Activated naive CD4-positive, alpha-beta T cell (primary cell): ENCODE measurements at regions not wholly inside any gene's neighbourhood (a gene's known extent, or its start where the extent isn't known, plus 50 kb on each side); places are given as distances from the start of the nearest gene placed in this dataset.
"Not testable (repeated sequence)": the region's sequence is repeated elsewhere in the genome, so short reads cannot be mapped to it uniquely, and the experiment has no call there.

ENCODE experiments used
- DNase-seq, 4 experiments: peaks; one replicate each; lab custom pipeline; 2025; lab: John Stamatoyannopoulos, UW

DNA sequence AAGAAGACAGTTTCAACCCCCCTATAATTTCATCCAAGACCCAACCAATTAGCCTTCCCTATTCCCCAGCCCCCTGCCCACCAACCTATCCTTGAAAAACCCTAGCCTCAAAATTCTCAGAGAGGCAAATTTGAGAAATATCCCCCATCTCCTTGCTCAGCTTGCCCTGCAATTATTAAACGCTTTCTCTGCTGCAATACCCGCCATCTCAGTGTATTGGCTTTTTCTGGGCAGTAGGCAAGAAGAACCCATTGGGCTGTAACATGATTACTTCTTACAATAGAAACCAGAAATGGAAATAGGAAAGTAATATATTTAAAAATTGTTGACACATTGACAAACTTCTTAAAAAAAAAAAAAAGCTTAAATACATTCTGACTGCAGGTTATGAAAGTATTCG, 140.6 kb upstream of the CCDC150 start:
- DNase-seq, result no peak

DNA sequence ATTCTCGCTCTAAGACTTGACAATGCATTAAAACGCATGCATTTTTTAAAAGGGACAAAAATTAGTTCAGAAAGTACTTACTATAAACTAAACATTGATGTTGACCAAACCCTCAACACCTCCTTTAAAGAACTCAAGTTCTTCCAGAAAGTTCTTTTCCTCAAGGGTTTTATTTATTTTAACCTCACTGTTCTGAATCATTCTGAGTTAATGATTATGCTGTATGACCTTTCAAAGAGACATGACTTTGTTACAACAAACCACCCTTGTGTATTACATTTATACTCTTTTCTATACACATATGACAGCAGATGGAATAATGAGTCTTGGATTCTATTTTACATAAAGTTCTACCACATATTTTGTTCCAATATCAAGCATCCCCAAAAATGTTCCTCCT, 139.8 kb upstream of the CCDC150 start:
- DNase-seq, result no peak

DNA sequence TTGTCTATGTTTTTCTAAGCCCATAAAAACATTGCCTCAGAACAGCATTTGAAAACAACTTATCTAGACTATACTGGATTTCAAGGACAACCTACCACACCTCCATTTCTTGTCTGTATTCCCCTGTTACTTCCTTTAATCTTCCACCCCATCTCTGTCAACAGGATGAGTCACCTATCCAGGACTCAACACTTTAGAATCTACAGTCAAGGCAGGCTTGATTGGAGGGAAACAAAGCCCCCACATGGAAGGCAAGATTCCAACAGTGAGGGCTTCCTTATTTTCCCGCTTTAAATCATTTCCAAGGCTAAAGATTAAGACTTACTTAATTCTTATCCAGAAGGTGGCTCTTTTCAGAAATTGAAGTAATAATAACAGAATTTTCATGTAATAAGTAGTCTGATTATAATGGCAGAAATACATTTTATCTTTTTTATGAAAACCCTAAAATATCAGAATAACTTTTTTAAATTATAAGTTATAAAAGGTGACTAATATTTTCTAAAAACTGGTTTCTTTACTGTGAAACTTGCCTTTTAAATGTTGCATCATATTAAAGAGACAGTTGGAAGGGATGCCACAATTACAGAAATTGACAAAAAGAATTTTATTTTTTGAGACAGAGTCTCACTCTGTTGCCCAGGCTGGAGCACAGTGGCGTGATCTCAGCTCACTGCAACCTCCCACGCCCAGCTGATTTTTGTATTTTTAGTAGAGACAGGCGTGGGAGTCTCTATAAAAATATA, 138.7 kb upstream of the CCDC150 start:
- no peak for DNase-seq

DNA sequence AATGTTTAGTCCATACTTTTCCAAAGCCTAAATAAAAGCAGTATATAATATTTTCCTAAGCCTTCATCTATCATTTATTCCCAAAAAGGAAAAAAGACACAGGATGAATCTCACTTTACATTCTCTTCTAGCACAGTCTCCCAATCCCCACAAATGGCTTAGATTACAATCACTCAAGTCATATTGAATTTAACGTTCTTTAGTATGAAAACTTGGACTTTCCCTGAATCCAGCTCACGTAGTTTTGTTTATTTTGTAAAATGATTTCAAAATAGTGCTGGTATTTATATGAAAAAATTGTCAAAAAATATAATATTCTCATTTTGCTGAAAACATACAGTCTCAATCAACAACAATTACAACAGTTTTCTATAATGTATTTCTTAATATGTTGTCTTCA, 137.7 kb upstream of the CCDC150 start:
- DNase-seq, result no peak

DNA sequence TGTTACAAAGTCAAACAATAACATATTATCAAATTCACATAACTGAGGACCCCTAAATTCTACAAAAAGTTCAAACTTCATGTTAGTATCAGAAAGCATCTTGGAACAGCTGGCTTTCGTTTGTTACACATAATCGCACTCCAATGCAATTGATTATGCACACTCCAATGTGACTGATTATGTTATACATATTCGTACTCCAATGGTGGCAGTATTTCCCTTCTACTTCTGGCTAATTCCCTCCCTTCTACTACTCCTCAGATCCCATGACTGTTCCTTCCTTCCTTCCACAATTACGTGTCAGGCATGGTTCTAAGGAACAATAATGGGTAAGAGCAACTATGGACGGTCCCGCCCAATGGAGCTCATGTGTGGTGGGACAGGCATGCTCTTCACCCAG, 137.1 kb upstream of the CCDC150 start:
- DNase-seq, result no peak

DNA sequence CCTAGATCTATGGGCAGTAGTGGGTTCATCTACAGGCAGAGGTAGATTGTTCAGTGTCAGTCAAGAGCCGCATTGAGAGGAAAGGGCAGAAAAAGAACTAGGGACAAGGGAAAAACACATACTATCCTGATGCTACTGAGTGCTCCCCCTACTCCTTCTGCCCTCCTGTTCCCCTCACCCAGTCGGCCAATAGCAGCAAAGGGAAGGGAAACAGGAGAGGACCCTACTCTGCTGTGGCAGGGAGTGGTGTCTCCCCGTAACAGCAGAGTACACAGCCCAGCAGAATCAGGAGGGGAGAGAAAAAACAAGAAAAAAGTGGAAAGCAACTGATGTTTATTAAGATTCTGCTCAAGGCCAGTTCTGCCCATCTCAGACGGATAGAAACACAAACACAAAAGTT, 136.1 kb upstream of the CCDC150 start:
- no peak for DNase-seq

DNA sequence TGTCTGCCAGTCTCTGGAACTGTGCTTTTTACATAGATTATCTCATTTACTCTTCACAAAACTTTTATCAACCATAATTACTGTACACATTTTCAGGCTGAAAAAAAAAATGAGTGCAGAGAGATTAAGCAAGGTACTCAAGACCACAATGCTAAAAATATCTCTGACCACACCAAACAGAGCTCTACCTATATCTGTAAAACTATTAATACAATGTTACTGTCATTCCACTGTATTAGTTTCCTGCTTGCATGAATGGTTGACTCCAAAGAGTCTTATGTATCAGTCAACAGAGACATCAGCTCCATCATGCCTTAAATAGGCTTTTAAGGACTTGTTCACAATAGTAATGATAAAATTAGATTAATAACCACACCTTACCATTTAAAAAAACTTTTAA, 134.7 kb upstream of the CCDC150 start:
- DNase-seq, result no peak

DNA sequence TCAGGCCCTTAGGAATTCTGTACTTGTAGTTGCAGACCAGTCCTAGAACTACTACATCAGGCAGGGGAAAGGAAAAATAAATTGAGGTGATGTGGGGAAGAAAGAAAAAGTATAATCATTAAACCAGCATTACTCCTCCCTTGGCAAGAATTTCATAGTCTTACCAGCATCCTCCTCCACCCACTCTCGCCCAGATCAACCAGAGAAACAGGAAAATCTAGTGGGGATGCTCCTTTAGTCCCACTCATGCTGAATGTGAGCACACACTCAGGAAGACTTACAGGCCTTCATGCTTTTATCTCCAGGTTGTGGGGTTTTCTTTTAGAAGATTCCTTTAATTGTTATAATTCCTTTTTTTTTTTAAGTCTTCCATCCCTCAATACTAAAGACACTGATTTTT, 129.3 kb upstream of the CCDC150 start:
- DNase-seq, result no peak

DNA sequence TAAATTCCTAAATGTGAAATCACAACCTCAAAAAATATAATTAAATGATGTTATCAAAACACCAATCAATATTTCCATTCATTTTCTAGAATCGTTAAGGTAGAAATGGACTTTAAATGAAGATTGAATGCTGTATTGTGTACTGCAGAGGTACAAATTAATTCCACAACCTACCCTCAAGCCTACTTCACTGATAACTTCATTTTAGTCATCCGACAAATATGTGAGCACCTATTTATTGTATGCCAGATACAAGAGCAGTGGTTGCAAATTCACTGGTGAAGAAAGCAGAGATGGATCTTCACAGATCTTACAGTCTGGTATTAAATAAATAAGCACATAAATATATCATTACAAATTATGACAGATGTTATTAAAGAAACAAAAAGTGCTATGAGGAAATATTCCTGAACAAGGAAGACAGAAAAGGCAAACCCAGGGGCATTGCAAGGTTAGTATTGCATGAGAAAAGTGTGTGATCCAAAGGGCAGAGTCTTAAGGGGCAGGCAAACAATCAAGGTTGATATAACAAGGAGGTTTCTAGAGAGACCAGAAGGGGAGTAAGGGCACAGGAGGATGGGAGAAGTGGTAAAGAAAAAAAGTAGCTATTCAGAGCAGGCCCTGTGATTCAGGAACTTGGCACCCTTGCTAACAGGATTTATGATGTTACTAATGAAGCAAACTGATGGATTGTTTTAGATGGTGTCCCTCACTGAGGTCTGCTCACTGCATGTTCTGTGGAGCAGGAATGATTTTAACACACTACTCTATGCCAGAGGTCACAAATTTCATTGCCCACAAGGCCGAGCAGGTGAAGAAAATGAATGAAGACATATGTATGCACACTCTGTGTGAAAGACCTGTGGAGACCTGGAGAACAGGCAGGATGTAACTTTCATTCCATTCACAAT, 128.0 kb upstream of the CCDC150 start:
- DNase-seq, result no peak

DNA sequence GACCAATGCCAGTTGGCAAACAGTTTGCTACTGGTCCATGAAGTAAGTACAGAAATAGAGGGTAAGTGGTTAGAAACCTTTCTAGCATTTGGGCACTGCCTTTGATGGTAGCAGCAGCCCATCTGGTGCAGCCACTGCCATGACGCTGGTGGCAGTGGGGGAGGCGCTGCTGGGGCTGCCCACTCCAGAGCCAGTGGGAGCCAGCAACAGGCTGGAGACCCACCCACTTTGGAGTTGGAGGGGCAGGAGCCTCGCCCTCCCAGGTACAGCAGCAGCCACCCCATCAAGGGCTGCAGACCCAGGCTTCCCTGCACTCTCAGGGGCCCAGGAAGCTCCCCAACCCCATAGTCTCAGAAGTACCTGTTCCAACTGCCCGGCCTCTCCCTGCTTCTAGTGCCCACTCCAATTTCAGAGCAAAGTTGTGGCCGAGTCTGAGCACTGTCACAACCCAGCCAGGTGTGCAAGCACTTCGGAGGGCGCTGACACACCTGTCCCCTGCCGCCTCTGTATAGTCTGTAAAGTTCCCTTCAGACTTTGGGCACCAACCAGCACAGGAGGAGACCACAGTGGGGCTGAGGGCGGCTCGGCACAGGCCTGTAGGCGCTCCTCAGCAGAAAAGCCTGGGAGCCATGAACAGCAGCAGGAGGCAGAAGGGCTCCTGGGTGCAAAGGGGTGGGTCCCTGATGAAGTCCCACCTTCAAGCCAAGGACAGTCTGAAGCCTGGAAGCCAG, 125.6 kb upstream of the CCDC150 start:
- no peak for DNase-seq

DNA sequence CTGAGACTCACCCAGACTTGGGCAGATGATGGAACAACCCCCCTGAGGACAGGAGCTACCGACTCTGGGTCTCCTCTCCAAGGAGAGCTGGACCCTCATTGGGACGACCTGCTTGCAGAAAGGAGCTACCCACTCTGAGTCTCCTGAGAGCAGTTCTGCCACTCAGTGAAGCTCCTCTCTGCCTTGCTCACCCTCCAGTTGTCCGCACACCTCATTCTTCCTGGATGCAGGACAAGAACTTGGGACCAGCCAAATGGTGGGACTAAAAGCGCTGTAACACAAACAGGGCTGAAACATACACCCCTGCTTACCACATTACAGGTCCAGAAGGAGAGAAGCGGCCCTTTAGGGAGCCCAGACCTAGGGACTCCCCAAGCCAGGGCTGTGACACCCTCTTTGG, 124.9 kb upstream of the CCDC150 start:
- DNase-seq, result no peak

DNA sequence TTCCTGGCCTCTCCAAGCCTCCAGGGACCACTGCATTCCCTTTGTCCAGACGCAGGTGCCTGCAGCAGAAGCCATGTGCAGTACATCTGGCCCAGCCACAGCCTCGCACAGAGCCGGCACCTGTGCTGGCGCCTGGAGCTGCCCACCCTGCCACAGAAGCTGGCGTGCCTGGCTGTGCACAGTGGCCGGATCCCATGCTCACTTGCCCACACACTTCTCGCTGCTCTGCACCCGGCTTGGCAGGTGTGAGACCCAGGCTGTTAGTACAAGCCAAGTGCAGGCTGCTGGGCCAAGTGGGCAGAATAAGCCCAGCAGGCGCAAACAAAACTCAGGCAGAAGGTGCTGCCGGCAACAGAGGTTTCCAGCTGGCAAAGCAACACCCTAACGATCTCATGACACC, 124.5 kb upstream of the CCDC150 start:
- DNase-seq, result no peak

DNA sequence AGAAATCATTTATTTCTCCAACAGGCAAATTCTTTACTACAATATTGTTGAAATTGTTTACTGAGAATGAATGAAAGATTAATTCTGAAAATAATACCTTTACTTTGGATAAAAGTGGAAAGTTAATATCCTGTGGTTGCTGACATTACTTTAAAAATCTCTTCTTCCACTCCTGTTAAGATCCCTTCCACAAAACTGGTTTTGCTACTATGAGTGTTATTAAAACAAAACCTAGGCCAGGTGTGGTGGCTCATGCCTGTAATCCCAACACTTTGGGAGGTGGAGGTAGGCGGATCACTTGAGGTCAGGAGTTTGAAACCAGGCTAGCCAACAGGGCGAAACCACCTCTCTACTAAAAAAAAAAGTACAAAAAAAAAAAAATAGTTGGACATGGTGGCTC, 123.9 kb upstream of the CCDC150 start:
- no peak for DNase-seq

DNA sequence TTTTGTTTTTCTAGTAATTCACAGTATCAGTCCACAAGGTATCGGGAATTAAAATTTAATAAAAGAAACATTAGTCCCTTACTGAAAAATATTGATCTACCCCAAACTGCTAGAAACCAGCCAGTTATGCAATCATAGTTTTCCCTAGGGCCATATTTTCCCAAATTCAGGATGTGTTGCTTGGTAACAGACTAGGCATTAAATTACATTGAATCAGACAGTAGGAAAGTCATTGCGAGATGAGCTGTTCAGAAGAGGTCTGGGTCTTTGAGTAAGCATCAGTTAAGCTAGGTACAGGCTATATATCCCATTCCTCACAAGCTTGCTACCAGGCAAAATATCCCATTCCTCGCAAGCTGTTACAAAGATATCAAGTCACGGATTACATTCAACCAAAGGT, 123.0 kb upstream of the CCDC150 start:
- no peak for DNase-seq

DNA sequence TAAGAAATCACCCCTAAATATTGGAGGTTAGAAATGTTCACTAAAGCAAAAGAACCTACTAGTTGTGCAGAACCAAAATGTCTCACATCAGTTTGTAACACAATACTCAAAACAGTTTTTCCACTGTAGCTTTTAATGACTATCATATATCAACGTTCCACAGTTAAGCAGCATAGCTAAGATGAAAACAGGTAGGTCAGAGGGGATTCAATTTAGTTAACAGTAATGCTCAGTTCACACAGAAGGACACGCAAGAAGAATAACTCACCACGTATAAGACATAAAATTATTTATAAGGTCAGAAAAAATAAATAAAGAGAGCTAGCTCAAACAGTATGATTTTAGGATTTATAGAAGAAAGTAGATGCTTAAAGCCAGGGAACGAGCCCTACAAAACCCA, 118.9 kb upstream of the CCDC150 start:
- DNase-seq, result no peak

DNA sequence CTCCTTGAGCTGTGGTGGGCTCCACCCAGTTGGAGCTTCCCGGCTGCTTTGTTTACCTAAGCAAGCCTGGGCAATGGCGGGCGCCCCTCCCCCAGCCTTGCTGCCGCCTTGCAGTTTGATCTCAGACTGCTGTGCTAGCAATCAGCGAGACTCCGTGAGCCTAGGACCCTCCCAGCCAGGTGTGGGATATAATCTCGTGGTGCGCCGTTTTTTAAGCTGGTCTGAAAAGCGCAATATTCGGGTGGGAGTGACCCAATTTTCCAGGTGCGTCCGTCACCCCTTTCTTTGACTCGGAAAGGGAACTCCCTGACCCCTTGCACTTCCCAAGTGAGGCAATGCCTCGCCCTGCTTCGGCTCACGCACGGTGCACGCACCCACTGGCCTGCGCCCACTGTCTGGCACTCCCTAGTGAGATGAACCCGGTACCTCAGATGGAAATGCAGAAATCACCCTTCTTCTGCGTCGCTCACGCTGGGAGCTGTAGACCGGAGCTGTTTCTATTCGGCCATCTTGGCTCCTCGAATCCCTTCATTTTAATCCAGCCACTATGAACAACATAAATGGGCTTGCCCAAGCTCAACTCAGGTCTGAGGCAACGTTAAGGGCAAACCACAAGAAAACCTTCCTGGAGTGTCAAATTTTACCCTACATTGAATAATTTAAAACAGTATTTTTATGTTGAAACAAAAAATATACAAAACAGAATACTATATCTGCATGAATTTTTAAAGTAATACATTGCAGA, 112.4 kb upstream of the CCDC150 start:
- not testable (repeated sequence) for DNase-seq

DNA sequence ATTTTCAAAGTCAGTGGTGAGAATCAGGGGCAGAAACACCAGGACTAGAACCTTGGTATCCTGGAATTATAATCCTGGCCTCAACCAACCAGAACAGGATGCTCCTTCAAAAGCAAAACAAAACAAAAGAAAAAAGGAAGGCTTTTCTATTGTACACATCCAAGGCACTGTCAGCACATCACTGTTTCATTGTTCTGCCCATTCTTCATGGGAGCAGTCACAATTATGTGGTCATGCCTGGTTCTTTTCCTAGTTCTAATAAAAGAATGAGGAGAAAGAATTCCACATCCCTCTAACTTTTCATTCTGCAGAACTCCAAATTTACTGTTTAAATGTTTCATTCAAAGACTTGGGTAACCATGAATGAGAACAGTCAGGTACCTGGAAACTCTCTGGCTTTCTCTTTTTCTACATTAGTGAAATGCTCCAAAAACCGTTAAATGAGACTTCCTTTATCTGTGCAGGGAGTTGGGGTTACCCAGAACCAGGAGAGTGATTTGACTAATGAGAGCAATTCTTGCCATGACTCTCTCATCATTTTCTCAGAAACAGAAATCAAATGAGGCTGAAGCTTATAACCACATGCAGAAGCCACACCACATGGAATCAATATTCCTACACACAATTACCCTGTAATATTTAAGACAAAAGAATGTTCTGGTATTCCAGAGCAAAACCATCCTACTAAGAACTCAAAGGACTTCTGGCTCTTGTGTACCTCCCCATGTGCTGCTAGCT, 110.9 kb upstream of the CCDC150 start:
- DNase-seq, result no peak

DNA sequence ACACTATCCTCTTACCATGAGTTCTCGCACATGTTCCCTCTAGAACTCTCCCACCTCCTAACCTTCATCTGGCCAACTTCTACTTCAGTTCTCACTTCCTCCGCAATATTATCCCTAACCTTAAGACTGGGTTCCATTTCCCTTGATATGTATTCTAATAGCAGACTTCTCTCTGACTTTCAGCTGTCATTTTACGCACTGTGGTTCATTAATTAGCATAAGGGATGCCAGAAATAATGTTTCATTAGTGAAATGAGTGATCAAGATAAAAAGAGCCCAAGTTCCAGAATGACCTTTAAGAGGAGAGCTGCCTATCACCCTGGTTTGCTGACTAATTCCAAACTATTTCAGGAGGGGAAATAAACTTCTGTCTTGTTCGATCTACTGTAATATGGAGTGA, 108.6 kb upstream of the CCDC150 start:
- DNase-seq, result no peak

DNA sequence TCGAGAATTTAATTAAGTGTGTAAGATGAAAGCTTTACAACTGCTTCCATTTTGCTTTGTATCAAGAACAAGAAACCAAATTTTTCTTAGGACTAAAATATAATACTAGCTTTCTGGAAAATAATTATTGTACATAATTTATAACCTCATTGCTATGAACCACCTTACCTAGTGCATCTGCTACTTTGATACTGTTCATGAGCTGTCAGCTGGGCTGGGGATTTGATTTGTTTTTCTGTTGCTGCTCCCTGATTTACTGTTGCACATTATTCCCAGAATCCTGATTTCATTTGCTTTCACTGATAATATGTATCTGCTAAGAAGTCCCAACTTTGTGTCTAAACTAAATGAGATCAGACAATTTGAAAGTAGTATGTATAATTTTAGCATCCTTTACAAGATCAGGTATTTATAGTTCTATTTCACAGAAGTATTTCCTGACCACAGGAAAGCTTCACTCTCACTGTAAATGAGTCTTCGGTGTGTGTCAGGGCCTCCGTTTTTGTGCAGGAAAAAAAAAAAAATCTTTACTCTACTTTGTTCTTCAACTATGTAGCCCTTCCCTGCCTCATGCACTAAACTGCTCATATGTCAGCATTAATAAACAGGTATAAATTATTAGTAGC, 105.6 kb upstream of the CCDC150 start:
- no peak for DNase-seq

DNA sequence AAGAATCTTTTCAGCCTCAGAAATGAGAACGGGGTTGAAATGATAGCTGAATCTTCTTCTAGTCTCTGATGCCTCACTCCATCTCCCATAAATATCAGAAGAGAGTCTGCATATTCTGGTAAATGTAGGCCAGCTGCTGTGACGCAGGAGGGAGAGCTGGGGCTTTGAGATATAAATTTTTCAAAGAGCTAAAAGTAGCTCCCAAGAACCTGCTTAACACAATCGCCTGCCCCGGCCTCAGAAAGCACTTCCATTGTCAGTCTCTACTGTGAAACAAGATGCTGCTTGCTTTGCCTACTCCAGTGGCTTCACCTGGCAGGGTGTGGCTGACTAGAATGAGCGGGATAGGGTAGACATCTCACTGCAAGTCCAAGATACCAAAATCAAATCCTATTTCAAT, 105.0 kb upstream of the CCDC150 start:
- DNase-seq, result no peak

DNA sequence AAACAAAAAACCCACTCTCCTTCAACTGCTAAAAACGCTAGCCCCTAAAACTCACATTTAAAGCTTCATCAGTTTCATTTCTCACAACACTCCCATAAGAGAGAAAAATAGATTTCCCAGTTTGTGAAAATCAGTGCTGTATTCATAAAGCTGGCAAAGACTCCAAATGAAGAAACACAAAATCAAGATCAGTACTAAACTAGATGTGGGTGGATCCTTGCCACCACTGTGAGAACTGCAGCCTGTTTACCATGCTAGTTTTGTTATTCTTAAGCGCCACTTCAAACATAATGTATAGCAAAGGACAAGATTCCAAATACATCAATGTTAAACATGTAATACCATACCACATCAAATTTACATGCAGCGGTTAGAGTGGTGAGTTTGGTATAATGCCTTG, 104.5 kb upstream of the CCDC150 start:
- DNase-seq, result no peak
